SW480 (cell line): ENCODE measurements at regions not wholly inside any gene's neighbourhood (a gene's known extent, or its start where the extent isn't known, plus 50 kb on each side); places are given as distances from the start of the nearest gene placed in this dataset.
"Not testable (repeated sequence)": the region's sequence is repeated elsewhere in the genome, so short reads cannot be mapped to it uniquely, and the experiment has no call there.

ENCODE experiments used
- DNase-seq: peaks from one replicate; pipeline ENCODE4 v3.0.0-alpha.2; 2016; ENCODE audit warnings: low spot score

DNA sequence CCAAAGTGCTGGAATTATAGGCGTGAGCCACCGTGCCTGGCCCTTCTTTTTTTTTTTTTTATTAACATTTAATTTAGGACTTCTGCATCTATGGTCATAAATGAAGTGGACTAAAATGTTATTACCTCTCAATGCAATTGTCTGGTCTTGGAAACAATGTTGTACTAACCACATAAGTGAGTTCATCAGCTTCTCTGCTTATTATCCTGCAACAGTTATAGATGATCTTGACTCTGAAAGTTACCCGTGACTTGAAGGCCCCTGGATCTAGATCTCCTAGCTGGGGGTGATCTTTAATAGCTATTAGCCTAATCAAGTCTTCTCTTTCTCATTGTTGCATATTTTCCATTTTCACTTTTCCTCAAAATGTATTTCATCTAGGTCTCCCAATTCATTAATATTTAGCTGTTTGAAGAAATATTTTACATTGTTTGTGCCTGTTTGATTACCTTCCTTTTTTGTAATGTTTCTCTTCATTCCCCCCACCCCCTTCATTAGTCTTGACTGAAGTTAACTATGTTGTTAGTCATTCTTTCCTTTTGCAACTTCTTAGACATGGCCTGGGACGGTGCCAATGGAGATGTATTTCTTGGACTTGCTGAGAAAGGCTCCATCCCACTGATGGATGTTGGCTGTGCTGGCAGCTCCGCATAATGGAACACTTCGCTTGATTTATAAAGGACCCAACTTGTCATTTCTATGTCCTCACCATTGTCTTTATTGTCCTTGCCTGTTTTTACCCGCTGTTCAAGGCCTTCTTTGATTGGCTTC is 141.6 kb upstream of the RIOK3 start:
- DNase-seq, result no peak

DNA sequence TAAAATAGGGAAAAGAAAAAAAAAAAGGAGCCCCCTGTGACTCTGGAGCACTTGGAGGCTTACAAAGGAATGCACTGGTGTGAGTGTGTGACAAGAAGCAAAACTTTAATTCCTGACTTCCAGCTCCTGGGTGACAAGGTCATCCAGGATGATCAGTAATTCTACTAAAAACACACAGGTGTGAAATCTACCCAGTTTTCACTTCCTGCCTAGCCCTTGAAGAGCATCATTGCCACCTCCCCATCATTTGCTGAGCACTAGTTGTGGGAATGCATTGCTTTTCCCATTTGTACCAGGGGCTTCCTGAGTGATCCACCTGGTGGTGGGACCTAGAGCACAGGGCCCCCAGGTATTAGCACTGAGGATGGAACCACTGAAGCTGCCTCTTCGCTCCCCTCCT is 139.7 kb upstream of the RIOK3 start:
- no peak for DNase-seq

DNA sequence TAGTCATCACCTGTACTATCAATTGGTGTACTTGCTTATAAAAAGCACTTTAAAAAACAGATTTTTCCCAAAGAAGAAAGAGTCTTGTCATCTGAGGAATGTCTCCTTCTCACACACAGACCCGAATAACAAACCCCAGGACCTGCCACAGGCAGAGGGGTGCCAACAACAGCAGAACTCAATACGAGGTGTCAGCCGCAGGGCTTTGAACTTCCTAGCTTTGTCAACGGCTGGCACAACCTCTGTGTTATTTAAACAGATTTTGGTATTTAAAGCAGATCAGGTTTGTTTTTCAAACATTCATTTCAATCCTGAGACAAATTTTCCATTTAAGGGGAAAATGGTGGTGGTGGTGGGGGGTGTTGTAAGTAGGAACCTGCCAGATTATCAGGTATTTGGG is 138.4 kb upstream of the RIOK3 start:
- no peak for DNase-seq

DNA sequence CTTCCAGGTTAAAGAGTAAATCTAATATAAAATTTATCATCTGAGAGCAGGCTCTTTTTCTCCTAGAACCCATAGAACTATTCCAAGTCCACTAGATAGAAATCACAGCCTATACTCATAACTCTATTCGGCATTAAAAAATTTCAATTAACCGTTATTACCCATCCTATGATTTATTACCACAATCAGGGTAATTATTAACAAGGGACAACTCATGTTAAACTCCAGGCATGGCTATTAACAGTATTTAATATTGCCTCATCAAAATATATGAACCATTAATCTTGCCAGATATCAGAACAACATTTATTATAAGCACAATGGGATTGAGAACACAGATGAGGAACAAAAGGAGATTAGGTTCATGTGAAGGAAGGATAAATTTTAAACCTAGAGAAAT is 136.8 kb upstream of the RIOK3 start:
- no peak for DNase-seq

DNA sequence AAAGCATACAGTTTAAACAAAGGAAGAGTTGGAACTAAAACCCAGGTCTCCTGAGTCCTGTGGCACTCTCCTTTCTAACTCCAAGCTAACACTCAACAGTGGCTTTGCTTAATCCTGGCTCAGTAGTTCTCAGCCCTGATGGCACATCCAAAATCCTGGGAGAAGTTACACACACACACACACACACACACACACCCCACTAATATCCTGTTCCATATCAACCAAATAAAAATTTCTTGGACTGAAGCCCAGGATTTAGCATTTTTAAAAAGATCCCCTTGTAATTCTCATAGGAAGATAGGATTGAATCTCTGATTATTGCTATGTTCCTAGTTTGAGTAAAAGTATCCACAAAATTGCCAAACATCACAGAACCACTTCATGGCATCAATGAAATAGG is 136.1 kb upstream of the RIOK3 start:
- no peak for DNase-seq

DNA sequence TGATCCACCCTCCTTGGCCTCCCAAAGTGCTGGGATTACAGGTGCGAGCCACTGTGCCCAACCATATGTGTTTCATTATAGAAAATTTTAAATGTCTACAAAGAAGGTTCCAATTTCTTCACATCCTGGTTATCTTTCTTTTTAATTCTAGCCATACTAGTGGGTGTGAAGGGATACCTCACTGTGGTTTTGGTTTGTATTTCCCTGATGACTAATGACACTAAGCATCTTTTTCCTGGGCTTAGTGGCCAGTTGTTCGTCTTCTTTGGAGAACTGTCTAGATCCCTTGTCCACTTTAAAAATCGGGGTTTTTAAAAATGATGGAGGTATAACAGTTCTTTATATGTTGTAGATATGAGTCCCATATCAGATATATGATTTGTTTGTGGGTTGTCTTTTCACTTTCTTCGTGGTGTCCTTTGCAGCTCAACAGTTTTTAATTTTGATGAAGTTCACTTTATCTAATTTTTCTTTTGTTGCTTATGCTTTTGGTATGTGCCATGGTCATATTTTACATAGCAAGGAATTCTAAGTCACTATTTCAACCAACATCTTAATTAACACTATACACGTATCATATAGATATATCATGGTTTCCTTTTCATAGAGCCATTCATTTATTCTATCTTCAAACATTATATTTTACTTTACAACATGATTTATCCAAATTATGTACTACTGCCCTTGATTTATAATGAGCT is 135.0 kb upstream of the RIOK3 start:
- peak; percentile 22 for DNase-seq

DNA sequence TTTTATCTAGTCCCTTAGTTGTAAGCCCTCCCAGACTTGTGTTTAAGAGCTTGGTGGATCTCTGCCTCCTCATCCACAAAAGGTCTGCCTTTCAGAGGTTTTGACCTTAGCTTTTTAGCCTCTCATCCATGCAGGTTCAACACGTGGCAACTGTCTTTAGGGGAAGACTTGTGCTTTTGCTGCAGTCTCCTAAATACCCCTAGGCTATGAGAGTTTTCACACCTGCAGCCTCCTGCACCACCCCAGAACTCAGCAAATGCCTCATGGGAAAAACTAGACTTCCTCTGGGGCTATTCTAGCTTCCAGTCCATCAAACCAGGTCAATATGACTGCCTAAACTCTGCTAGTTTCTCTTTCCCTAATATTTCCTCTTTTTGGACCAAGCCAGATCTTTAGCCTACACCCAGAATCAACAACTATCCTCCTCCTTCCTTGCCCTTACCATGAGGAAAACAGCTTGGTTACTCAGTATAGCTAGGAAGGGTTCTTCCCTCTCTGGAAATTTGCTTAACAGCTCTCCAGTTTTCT is 132.3 kb upstream of the RIOK3 start:
- no peak for DNase-seq

DNA sequence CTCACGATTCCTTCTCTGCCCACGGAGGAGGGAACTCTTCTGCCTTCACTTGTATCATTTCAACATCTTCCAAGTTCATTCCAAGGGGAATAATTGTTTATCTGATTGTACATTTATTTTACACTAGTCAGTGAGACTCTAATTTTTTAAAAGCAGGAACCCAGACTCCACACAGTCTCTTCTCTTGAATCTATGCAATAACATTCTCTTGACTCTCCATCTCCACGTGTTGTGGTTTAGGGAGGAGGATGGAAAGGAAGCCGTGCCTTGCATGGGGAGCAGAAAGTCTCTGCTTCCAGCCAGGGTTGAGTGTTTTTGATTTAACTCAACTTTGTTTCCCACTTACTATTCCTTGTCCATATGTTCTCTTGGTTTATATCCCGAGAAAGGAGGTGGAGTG is 131.1 kb upstream of the RIOK3 start:
- no peak for DNase-seq

DNA sequence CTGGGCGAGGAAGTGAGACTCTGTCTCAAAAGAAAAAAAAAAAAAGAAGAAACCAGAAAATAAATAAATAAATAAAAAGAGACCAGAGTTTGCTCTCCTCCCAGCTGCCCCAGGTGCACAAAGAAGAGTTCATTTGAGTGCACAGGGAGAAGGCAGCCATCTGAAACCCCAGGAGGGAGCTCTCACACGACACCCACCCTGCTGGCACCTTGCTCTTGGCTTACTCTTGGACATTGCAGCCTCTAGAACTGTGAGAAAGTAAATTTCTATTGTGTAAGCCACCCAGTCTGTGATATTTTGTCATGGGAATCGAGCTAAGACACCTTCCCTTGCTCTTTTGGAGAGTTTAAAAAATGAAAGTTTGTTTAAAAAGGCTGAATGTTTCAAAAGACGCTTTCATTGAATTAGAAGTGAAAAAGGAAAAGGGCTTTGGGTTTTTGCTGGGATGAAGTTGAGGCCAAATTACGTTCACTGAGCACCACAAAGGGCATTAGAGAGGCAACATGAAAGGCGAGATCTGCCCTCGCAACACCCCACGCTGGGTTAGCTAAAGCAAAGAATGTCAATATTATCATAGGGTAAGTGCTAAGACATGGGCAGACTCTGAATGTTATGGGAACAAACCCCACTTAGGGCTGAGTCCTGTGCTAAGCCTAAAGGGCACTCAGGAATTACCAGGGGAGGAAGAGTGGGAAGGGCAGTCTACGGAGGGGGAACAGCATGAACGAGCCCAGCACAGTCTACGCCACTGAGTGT is 128.9 kb upstream of the RIOK3 start:
- DNase-seq, result no peak

DNA sequence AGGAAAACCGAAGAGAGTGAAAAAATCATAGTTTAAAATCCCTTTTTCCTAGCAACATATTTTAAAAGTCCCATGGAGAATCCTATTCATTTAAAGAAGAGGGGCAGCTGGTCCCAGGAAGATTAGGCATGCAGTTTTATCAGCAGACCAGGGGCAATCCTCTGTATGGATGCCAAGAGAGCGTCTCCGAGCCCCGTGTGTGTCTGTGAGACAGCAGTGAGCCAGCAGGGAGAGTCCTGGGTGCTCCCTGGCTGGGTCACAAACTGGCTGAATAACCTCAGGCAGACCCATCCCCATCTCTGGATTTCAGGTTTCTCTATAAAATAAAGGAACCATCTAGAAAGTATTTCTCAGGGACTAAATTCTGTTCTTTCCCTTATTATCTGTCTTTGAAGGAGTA is 128.2 kb upstream of the RIOK3 start:
- DNase-seq, result no peak

DNA sequence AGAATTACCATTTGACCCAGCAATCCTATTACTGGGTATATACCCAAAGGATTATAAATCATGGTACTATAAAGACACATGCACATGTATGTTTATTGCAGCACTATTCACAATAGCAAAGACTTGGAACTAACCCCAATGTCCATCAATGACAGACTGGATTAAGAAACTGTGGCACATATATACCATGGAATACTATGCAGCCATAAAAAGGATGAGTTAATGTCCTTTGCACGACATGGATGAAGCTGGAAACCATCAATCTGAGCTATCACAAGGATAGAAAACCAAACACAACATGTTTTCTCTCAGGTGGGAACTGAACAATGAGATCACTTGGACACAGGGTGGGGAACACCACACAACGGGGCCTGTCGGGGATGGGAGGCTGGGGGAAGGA is 123.4 kb upstream of the RIOK3 start:
- not testable (repeated sequence) for DNase-seq

DNA sequence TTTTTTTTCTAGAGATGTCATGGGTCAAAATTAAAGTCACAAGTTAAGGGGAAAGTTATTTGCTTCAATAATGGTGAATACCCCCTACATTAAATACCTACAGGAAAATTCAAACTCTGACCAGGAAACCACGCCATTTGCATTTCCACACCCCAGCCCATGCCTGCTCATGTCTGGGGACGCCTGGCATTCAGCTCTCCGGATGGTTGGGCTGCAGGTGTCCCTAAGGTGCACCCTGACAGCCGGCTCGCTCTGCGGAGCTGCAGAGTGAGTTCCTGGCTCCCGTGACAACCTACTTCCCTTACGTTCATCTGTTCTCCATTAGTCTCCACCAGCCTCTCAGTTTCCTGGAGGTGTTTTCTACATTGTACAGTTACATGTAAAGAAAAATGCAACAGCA is 122.7 kb upstream of the RIOK3 start:
- DNase-seq, result peak; percentile 8

DNA sequence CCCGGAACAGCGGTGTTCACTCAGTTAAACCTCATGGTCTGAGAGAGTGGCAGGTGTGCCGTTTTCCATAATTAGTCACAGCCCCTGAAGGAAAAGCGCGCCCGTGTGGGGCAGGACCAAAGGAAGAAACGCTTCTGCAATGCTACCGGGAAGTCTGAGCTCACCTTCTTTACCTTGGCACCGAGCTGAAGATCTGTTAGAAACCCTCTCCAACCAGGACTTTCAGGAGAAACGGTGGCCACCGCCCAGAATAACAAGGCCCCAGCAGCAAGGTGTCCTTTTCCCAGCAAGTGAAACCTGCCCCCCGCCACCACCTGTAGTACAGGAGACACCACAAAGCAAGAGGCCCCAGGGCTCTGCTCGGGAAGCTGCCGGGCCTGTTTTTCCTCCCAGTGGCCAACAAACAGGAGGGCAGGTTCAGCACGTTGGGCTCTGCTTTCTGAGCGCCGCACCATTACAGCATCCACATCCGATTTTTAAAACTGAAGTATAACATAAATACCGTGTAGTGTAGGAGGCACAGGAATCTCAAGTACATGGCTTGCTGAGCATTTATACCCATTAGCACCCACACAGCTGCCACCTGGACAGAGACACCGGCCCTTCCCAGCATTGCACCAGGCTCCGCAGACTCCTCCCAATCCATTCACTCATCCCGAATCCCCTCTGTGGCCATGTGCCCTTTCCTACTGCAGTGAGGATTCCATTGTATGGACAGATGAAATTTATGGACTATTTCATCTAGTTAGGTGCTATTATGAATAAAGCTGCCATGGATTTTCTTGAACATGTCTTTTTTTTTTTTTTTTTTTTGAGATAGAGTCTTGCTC is 121.8 kb upstream of the RIOK3 start:
- DNase-seq, result no peak

DNA sequence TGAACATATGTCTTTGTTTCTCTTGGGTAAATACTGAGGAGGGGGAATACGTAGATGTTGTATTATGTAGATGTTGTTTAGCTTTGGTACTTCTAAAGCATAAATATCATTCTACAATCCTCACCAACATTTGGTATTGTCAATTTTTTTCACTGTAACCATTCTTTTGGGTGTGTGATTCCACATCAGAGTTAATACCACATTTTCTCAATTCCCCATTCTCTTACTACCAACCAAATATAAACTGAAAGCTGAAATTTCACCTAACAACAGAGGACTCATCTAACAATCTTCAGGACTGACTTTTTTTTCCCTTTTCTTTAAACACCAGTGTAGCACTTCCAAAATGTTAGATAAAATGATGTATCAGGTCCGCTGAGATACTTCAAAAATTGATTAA is 120.7 kb upstream of the RIOK3 start:
- no peak for DNase-seq

DNA sequence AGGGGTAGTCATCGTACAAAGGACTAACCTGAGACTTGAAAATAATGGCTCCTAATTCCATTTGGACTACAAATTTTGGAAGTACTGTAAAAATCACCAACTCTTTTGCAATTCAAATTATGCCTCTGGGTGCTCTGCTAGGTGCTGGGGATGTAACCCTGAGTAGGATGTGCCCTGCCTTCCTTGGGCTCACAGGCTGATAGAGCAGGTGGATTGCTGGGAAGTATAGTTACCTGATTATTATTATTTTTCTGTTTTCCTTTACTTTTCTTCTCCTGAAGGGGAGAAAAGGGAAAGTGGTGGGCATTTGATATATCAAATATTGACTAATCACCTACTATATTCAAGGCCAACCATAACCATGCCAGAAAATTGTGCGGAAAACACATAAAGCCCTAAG is 119.3 kb upstream of the RIOK3 start:
- no peak for DNase-seq

DNA sequence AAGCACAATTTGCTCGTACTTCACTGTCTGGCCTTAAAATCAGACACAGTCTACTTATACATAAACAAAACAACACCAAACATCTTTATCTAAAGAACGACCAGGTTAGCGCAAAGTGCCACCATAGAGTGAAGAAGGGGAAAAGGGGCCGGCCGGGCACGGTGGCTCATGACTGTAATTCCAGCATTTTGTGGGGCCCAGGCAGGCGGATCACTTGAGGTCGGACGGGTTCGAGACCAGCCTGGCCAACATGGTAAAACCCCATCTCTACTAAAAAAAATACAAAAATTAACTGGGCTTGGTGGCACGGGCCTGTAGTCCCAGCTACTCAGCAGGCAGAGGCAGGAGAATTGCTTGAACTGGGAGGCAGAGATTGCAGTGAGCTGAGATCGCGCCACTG is 118.5 kb upstream of the RIOK3 start:
- DNase-seq, result no peak

DNA sequence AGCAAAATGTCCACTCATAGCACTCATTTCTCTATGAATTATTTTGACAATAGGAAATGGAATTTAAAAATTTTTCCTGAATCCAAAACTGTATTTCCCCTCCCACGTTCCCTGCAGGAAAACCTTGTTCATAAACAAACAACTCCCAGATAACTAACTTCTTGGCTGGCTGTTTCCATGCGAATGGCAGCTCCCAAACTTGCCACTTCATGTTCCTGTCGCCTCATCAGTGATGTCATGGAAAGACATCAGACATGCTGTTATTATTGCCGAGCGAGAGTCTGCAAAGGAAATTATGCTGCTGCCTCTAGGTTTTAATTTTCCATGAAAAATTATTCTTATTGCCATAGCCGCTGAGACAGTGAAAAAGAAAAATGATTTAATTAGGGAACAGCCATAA is 117.0 kb upstream of the RIOK3 start:
- no peak for DNase-seq

DNA sequence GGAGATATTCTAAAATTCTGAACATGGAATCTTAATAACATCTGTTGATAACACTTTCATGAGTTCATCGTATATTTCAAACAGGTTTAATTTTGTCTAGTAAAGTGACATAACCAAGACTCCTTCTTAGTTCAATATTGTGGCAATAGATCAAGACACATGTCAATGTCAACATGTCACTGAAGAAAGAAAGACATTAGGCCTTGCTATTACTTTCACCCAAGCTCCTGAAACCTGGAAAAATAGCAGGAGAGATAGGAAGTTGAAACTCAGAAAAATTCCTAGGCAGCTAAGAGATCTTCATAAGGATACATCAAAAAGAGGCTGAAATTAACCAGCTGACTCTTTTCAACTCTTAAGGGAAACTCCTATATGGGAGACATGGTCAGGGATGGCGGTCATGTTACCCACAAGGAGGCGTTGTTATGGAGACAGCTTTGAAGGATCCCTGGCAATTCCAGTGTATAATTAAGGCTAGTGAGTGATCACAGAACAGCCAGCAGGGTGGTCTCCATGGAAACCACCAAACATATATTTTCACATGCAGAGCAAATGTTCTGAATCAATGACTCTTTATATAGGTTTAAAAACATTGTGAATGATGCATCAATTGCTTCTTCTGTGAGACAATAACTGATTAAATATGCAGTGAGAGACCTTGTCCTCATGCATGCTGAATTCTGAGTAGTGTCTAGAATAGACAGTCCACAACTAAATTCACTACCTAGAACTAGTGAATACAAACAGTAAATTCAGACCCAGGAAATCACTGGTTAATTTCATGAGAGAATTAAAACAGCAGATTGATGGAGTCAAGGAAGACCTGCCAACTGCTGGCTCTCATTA is 115.3 kb upstream of the RIOK3 start:
- peak; percentile 10 for DNase-seq

DNA sequence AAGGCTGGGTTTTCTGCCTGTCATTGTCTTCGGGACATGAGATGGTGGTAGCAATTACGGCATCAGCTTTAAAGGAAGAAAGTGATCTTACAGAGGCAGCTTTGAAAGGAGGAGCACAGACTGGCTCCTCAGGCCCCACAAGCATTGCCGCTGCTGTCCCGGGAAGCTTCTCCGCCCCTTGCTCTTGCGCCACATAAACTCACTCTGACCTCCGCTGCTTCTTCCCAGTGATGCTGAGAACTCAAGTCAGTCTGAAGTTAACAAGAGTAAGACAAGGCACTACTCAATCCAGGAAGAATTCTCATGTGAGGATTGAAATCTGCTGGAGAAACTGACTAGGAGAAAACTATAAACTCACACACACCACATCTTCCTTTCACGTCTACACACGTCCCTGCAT is 112.4 kb upstream of the RIOK3 start:
- DNase-seq, result no peak

DNA sequence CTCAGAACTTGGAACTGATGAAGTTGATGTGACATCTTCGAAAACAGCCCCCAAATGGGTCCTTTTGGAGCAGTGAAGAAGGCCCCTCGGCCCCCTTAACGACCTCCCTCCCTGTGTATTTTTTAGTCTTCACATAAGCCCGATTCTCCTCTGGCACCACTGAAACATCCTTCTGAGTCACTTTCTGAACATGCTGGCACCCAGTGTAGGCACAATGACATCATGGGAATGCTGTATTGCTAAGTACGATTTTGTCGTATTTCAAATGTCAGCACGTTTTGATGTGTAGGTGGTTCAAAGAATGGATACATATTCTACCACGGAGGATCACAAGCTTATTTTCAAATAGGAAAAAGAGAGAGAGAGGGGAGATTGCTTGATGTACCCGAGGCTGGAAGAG is 111.7 kb upstream of the RIOK3 start:
- DNase-seq, result no peak

DNA sequence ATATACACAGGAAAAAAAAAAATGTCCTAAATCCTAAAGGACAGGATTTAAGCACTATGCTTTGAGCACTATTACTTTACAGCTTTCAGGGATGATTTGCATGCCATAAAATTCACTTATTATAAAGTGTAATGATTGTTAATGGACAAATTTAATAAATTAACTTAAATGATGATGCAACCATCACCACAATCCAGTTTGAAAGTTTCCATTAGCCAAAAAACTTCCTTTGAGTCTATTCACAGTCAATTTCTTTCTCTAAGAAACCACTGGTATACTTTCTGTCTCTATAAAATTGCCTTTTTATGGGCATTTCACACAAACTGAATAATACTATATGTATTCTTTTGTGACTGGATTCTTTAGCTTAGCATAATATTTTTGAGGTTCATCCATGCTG is 111.1 kb upstream of the RIOK3 start:
- no peak for DNase-seq
